ENCODE measurements at regions not wholly inside any gene's neighbourhood (a gene's known extent, or its start where the extent isn't known, plus 50 kb on each side); places are given as distances from the start of the nearest gene placed in this dataset.

GRCh38 chr14:97644365-97644764, 847.2 kb downstream of the VRK1 start:
- Histone ChIP-seq H3K36me3 (no peaks in the 10 kb centered on the region), H3K27ac (no peak overlapping the region), H3K4me1 (replicated peaks) (no peaks in the 10 kb centered on the region), H3K27me3 (replicated peaks; ENCODE audit: insufficient read depth) (no peaks in the 10 kb centered on the region), H3K4me3 (no peak overlapping the region), H3K9me3 (no peaks in the 10 kb centered on the region)
- TF ChIP-seq, protein P1, sequence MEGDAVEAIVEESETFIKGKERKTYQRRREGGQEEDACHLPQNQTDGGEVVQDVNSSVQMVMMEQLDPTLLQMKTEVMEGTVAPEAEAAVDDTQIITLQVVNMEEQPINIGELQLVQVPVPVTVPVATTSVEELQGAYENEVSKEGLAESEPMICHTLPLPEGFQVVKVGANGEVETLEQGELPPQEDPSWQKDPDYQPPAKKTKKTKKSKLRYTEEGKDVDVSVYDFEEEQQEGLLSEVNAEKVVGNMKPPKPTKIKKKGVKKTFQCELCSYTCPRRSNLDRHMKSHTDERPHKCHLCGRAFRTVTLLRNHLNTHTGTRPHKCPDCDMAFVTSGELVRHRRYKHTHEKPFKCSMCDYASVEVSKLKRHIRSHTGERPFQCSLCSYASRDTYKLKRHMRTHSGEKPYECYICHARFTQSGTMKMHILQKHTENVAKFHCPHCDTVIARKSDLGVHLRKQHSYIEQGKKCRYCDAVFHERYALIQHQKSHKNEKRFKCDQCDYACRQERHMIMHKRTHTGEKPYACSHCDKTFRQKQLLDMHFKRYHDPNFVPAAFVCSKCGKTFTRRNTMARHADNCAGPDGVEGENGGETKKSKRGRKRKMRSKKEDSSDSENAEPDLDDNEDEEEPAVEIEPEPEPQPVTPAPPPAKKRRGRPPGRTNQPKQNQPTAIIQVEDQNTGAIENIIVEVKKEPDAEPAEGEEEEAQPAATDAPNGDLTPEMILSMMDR (IDR thresholded peaks at IDR 0.05): no peak
- no peak for TF ChIP-seq POLR2A (IDR thresholded peaks at IDR 0.05)
- no peak for TF ChIP-seq POLR2AphosphoS5 (IDR thresholded peaks at IDR 0.05)
- no peak for DNase-seq (ENCODE audit: low spot score)
- intact Hi-C loops (cut with DNase I): no loop called here
- WGBS: 50% methylated on average over 1 of the region's 1 CpG

DNA sequence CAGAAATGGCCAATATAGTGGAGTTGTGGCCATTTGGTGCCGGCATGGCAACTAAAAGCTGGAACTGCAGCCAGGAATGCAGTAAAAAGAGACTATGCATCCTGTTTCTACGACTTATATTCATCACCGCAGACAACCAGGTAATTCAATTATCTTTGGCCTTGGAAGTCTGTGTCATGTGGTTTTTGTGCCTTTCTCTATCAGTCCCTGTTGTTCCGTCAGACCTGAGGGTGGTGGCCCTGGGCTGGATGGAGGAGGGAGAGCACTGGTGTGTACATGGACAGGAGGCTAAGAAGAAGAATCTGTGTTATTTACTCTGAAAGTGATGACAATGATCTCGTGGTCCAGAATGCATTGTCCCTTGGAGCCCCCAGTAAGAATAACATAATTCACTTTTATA, 852.6 kb downstream of the VRK1 start:
- DNase-seq (ENCODE audit: low spot score): no peak
- intact Hi-C loops (cut with DNase I): no loop called here
- no peak overlapping the region for H3K4me3 ChIP-seq
- 49% methylated on average over 5 of the region's 5 CpGs for WGBS
- H3K27ac ChIP-seq: no peak overlapping the region
- H3K27me3 ChIP-seq (replicated peaks; ENCODE audit: insufficient read depth): peaks cover 3% of the 10 kb centered on the region
- no peaks in the 10 kb centered on the region for H3K4me1 ChIP-seq (replicated peaks)
- no peaks in the 10 kb centered on the region for H3K9me3 ChIP-seq
- TF ChIP-seq POLR2A (IDR thresholded peaks at IDR 0.05) (no peak), POLR2AphosphoS5 (IDR thresholded peaks at IDR 0.05) (no peak)
- TF ChIP-seq, protein P1 (IDR thresholded peaks at IDR 0.05): no peak
- no peaks in the 10 kb centered on the region for H3K36me3 ChIP-seq

GRCh38 chr14:97655169-97655948, 858.2 kb downstream of the VRK1 start:
- H3K4me3 ChIP-seq: no peak overlapping the region
- no peak for DNase-seq (ENCODE audit: low spot score)
- H3K27me3 ChIP-seq (replicated peaks; ENCODE audit: insufficient read depth): no peaks in the 10 kb centered on the region
- WGBS: 46% methylated on average over 5 of the region's 5 CpGs
- no peaks in the 10 kb centered on the region for H3K9me3 ChIP-seq
- H3K36me3 ChIP-seq: no peaks in the 10 kb centered on the region
- TF ChIP-seq, protein P1 (IDR thresholded peaks at IDR 0.05): no peak
- TF ChIP-seq POLR2A (IDR thresholded peaks at IDR 0.05) (no peak), POLR2AphosphoS5 (IDR thresholded peaks at IDR 0.05) (no peak)
- H3K4me1 ChIP-seq (replicated peaks): no peaks in the 10 kb centered on the region
- H3K27ac ChIP-seq: no peak overlapping the region
- intact Hi-C loops (cut with DNase I): no loop called here

DNA sequence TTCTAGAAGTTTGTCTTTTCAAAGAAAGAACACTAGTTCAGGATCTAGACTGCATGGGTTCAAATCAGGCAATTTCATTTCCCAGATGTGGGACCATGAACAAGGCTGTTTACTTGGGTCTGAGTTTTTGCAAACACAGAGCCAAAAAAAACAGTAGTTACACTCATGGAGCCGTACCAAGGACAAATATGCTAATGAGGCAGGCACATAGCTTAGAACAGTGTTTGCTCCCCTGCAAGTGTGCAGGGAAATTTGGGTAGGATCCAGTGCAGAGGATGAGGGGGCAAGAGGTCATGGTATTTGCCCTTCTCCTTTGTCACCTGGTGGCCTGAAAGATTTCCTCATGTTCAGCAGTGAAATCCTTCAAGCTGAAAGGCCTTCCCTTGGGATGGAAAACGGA, 860.4 kb downstream of the VRK1 start:
- Histone ChIP-seq H3K27me3 (replicated peaks; ENCODE audit: insufficient read depth) (no peaks in the 10 kb centered on the region), H3K4me3 (no peak overlapping the region), H3K9me3 (no peaks in the 10 kb centered on the region), H3K4me1 (replicated peaks) (no peaks in the 10 kb centered on the region), H3K36me3 (no peaks in the 10 kb centered on the region), H3K27ac (no peak overlapping the region)
- intact Hi-C loops (cut with DNase I): no loop called here
- DNase-seq (ENCODE audit: low spot score): no peak
- 62% methylated on average over 2 of the region's 2 CpGs for WGBS
- TF ChIP-seq POLR2AphosphoS5 (IDR thresholded peaks at IDR 0.05): no peak
- no peak for TF ChIP-seq POLR2A (IDR thresholded peaks at IDR 0.05)

GRCh38 chr14:97687944-97688630, 890.9 kb downstream of the VRK1 start:
- no peak overlapping the region for H3K4me3 ChIP-seq
- no peak for DNase-seq (ENCODE audit: low spot score)
- H3K9me3 ChIP-seq: no peaks in the 10 kb centered on the region
- H3K36me3 ChIP-seq: no peaks in the 10 kb centered on the region
- no peaks in the 10 kb centered on the region for H3K27me3 ChIP-seq (replicated peaks; ENCODE audit: insufficient read depth)
- TF ChIP-seq, protein P1 (IDR thresholded peaks at IDR 0.05): no peak
- TF ChIP-seq POLR2AphosphoS5 (IDR thresholded peaks at IDR 0.05) (no peak), POLR2A (IDR thresholded peaks at IDR 0.05) (no peak)
- no peaks in the 10 kb centered on the region for H3K4me1 ChIP-seq (replicated peaks)
- no peak overlapping the region for H3K27ac ChIP-seq
- intact Hi-C loops (cut with DNase I): no loop called here
- 76% methylated on average over 6 of the region's 6 CpGs for WGBS

All from prostate gland (tissue), 2 donors.